ENCODE measurements at regions not wholly inside any gene's neighbourhood (a gene's known extent, or its start where the extent isn't known, plus 50 kb on each side); places are given as distances from the start of the nearest gene placed in this dataset.

- no peak for ATAC-seq
- H3K27ac ChIP-seq (ENCODE audit: extremely low read depth, low read depth, low read length) = no peak overlapping the region
- H3K9me3 ChIP-seq (replicated peaks; ENCODE audit: control insufficient read depth, insufficient read depth, low read depth, low read length) = no peaks in the 10 kb centered on the region
- CTCF ChIA-PET (ENCODE audit: low intra/inter-chr PET ratio) = no interaction called here
- H4K20me1 ChIP-seq (replicated peaks; ENCODE audit: control insufficient read depth, insufficient read depth, low read length) = no peaks in the 10 kb centered on the region
- H3K4me2 ChIP-seq (ENCODE audit: insufficient read depth, low read length) = no peak overlapping the region
- H3K4me3 ChIP-seq = no peak overlapping the region
- no peaks in the 10 kb centered on the region for H3K4me1 ChIP-seq (replicated peaks in 1 of 2; ENCODE audit: control insufficient read depth in 2 of 2, insufficient read depth in 2 of 2, low read length in 2 of 2)
- in situ Hi-C loops (cut with MboI) (no loop called here), intact Hi-C loops (cut with micrococcal nuclease) (no loop called here)
- BruUV-seq (replicated peaks) = no TSS peak
- no peaks in the 10 kb centered on the region for H3K27me3 ChIP-seq (ENCODE audit: control insufficient read depth in 2 of 2, insufficient read depth in 2 of 2, low read length in 2 of 2)
- no peak overlapping the region for H3K9ac ChIP-seq (ENCODE audit: insufficient read depth in 1 of 2, low read depth in 2 of 2, low read length in 2 of 2)
- no peak for DNase-seq (ENCODE audit: extremely low read depth in 1 of 4, low spot score in 3 of 4)
- H3K36me3 ChIP-seq (ENCODE audit: control insufficient read depth, insufficient read depth, low read length) = no peaks in the 10 kb centered on the region
- POLR2A ChIA-PET = no interaction called here
- H3K9me1 ChIP-seq (ENCODE audit: control insufficient read depth, insufficient read depth, low read length) = no peaks in the 10 kb centered on the region
- H3K79me2 ChIP-seq (ENCODE audit: control insufficient read depth, insufficient read depth, low read length) = no peaks in the 10 kb centered on the region
- no peak for TF ChIP-seq TEAD2 (tag; IDR thresholded peaks at IDR 0.05)
- TF ChIP-seq SIN3A (IDR thresholded peaks at IDR 0.05; ENCODE audit: borderline replicate concordance in 2 of 2, control insufficient read depth in 1 of 2, low read depth in 2 of 2, low read length in 2 of 2) = no peak
- no peak for TF ChIP-seq MCM7 (IDR thresholded peaks at IDR 0.05)
- no peak for TF ChIP-seq PURB (CRISPR knock-in tag; IDR thresholded peaks at IDR 0.05; ENCODE audit: low read depth)
- no peak for TF ChIP-seq ZKSCAN8 (CRISPR knock-in tag; IDR thresholded peaks at IDR 0.05)
- TF ChIP-seq ZNF324 (CRISPR knock-in tag; IDR thresholded peaks at IDR 0.05) = no peak
- TF ChIP-seq, protein P1, sequence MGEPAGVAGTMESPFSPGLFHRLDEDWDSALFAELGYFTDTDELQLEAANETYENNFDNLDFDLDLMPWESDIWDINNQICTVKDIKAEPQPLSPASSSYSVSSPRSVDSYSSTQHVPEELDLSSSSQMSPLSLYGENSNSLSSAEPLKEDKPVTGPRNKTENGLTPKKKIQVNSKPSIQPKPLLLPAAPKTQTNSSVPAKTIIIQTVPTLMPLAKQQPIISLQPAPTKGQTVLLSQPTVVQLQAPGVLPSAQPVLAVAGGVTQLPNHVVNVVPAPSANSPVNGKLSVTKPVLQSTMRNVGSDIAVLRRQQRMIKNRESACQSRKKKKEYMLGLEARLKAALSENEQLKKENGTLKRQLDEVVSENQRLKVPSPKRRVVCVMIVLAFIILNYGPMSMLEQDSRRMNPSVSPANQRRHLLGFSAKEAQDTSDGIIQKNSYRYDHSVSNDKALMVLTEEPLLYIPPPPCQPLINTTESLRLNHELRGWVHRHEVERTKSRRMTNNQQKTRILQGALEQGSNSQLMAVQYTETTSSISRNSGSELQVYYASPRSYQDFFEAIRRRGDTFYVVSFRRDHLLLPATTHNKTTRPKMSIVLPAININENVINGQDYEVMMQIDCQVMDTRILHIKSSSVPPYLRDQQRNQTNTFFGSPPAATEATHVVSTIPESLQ (CRISPR knock-in tag; IDR thresholded peaks at IDR 0.05) = no peak
- no peak for TF ChIP-seq SMC3 (conservative IDR thresholded peaks at IDR 0.05; ENCODE audit: insufficient read depth, low read depth, low read length)
- no peak for TF ChIP-seq TAF9B (IDR thresholded peaks at IDR 0.05; ENCODE audit: partially characterized antibody)
- no peak for TF ChIP-seq MEIS2 (IDR thresholded peaks at IDR 0.05; ENCODE audit: partially characterized antibody)
- no peak for TF ChIP-seq HCFC1 (IDR thresholded peaks at IDR 0.05; ENCODE audit: low read depth, low read length)
- TF ChIP-seq EP400 (IDR thresholded peaks at IDR 0.05) = no peak
- TF ChIP-seq ETV1 (tag; conservative IDR thresholded peaks at IDR 0.05; ENCODE audit: low read depth) = no peak
- no peak overlapping the region for H2AFZ ChIP-seq (ENCODE audit: low read depth, low read length)
- FAIRE-seq = no peak
These were observed 112.6 kb upstream of the NT5C1B start for GRCh38 chr2:18701981-18702380.
